ENCODE measurements at regions not wholly inside any gene's neighbourhood (a gene's known extent, or its start where the extent isn't known, plus 50 kb on each side); places are given as distances from the start of the nearest gene placed in this dataset.
"Not testable (repeated sequence)": the region's sequence is repeated elsewhere in the genome, so short reads cannot be mapped to it uniquely, and the experiment has no call there.

GRCh38 chr22:49344161-49344560, 483.5 kb downstream of the BRD1 start:
- ATAC-seq, result no peak
- no peak for TF ChIP-seq ZFP30 (CRISPR knock-in tag; IDR thresholded peaks at IDR 0.05)
- no peak for TF ChIP-seq PPARA (CRISPR knock-in tag; IDR thresholded peaks at IDR 0.05; ENCODE audit: borderline replicate concordance)
- no peak for TF ChIP-seq ZNF8 (CRISPR knock-in tag; IDR thresholded peaks at IDR 0.05)
- no peak for TF ChIP-seq ZNF70 (CRISPR knock-in tag; IDR thresholded peaks at IDR 0.05)
- TF ChIP-seq ESRRG (CRISPR knock-in tag; IDR thresholded peaks at IDR 0.05), result no peak
- TF ChIP-seq ZFP3 (CRISPR knock-in tag; IDR thresholded peaks at IDR 0.05), result no peak
- no peak for TF ChIP-seq GLIS3 (CRISPR knock-in tag; IDR thresholded peaks at IDR 0.05)
- TF ChIP-seq OSR1 (CRISPR knock-in tag; IDR thresholded peaks at IDR 0.05), result no peak
- TF ChIP-seq BACH2 (CRISPR knock-in tag; IDR thresholded peaks at IDR 0.05; ENCODE audit: borderline replicate concordance), result no peak
- TF ChIP-seq, protein P1, sequence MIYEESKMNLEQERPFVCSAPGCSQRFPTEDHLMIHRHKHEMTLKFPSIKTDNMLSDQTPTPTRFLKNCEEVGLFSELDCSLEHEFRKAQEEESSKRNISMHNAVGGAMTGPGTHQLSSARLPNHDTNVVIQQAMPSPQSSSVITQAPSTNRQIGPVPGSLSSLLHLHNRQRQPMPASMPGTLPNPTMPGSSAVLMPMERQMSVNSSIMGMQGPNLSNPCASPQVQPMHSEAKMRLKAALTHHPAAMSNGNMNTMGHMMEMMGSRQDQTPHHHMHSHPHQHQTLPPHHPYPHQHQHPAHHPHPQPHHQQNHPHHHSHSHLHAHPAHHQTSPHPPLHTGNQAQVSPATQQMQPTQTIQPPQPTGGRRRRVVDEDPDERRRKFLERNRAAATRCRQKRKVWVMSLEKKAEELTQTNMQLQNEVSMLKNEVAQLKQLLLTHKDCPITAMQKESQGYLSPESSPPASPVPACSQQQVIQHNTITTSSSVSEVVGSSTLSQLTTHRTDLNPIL (CRISPR knock-in tag; IDR thresholded peaks at IDR 0.05; ENCODE audit: low read depth), result no peak
- no peak for TF ChIP-seq POU6F1 (CRISPR knock-in tag; IDR thresholded peaks at IDR 0.05; ENCODE audit: borderline replicate concordance, low read depth)
- no peak for TF ChIP-seq ZC3H10 (CRISPR knock-in tag; IDR thresholded peaks at IDR 0.05)
- TF ChIP-seq, protein P2, sequence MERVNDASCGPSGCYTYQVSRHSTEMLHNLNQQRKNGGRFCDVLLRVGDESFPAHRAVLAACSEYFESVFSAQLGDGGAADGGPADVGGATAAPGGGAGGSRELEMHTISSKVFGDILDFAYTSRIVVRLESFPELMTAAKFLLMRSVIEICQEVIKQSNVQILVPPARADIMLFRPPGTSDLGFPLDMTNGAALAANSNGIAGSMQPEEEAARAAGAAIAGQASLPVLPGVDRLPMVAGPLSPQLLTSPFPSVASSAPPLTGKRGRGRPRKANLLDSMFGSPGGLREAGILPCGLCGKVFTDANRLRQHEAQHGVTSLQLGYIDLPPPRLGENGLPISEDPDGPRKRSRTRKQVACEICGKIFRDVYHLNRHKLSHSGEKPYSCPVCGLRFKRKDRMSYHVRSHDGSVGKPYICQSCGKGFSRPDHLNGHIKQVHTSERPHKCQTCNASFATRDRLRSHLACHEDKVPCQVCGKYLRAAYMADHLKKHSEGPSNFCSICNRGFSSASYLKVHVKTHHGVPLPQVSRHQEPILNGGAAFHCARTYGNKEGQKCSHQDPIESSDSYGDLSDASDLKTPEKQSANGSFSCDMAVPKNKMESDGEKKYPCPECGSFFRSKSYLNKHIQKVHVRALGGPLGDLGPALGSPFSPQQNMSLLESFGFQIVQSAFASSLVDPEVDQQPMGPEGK (CRISPR knock-in tag; IDR thresholded peaks at IDR 0.05; ENCODE audit: borderline replicate concordance), result no peak
- TF ChIP-seq TSHZ2 (CRISPR knock-in tag; IDR thresholded peaks at IDR 0.05), result no peak
- TF ChIP-seq ARNTL (CRISPR knock-in tag; IDR thresholded peaks at IDR 0.05; ENCODE audit: borderline replicate concordance, low read depth), result no peak
- TF ChIP-seq SNAI2 (CRISPR knock-in tag; IDR thresholded peaks at IDR 0.05), result no peak
- TF ChIP-seq ISL1 (CRISPR knock-in tag; IDR thresholded peaks at IDR 0.05), result no peak
- TF ChIP-seq CSRNP3 (CRISPR knock-in tag; IDR thresholded peaks at IDR 0.05), result no peak
- TF ChIP-seq TOX (CRISPR knock-in tag; IDR thresholded peaks at IDR 0.05; ENCODE audit: borderline replicate concordance), result no peak

- no peak for TF ChIP-seq ZNF8 (CRISPR knock-in tag; IDR thresholded peaks at IDR 0.05)
- TF ChIP-seq TCF4 (CRISPR knock-in tag; IDR thresholded peaks at IDR 0.05; ENCODE audit: borderline replicate concordance), result no peak
- no peak for ATAC-seq
These were observed 487.3 kb downstream of the BRD1 start for GRCh38 chr22:49340406-49340805.

DNA sequence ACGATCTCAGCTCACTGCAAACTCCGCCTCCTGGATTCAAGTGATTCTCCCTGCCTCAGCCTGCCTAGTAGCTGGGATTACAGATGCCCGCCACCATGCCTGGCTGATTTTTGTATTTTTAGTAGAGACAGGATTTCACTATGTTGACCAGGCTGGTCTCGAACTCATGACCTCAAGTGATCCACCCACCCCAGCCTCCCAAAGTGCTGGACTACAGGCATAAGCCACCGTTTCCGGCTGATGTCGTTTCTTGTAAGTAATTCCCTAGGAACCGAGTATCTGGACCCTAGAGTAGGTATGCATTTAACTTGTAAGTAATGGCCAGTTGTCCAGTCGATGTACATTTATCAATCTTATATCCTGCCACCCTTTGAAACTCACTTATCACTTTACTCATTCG, 491.2 kb downstream of the BRD1 start:
- not testable (repeated sequence) for ATAC-seq

- ATAC-seq, result no peak
- TF ChIP-seq TCF4 (CRISPR knock-in tag; IDR thresholded peaks at IDR 0.05; ENCODE audit: borderline replicate concordance) (no peak), ZNF8 (CRISPR knock-in tag; IDR thresholded peaks at IDR 0.05) (no peak), ZFP3 (CRISPR knock-in tag; IDR thresholded peaks at IDR 0.05) (no peak), POU6F1 (CRISPR knock-in tag; IDR thresholded peaks at IDR 0.05; ENCODE audit: borderline replicate concordance, low read depth) (no peak), BACH2 (CRISPR knock-in tag; IDR thresholded peaks at IDR 0.05; ENCODE audit: borderline replicate concordance) (no peak), TSHZ2 (CRISPR knock-in tag; IDR thresholded peaks at IDR 0.05) (no peak), ZNF565 (CRISPR knock-in tag; conservative IDR thresholded peaks at IDR 0.05; ENCODE audit: low read depth) (no peak), ARNTL (CRISPR knock-in tag; IDR thresholded peaks at IDR 0.05; ENCODE audit: borderline replicate concordance, low read depth) (no peak)
- TF ChIP-seq, protein P1 (CRISPR knock-in tag; IDR thresholded peaks at IDR 0.05; ENCODE audit: low read depth), result no peak
These were observed 492.7 kb downstream of the BRD1 start for GRCh38 chr22:49334976-49335375.

Data from SK-N-SH treated with all-trans-retinoic acid at 6 μM for 48 hours (cell line).